ENCODE measurements at regions not wholly inside any gene's neighbourhood (a gene's known extent, or its start where the extent isn't known, plus 50 kb on each side); places are given as distances from the start of the nearest gene placed in this dataset.
"Not testable (repeated sequence)": the region's sequence is repeated elsewhere in the genome, so short reads cannot be mapped to it uniquely, and the experiment has no call there.

DNA sequence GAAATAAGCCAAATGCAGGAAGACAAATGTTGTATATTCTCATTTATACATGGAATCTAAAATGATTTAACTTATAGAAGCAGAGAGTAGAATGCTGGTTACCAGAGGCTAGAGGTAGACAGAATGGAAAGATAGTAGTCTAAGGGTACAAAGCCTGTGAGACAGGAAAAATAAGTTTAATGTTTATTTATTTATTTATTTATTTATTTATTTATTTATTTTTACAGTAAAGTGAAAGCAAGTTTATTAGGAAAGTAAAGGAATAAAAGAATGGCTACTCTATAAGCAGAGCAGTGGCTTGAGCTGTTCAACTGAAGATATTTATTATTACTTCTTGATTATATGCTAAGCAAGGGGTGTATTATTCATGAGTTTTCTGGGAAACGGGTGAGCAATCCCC lies 203.2 kb downstream of the LAS1L start:
- intact Hi-C loops (cut with micrococcal nuclease) = no loop called here

DNA sequence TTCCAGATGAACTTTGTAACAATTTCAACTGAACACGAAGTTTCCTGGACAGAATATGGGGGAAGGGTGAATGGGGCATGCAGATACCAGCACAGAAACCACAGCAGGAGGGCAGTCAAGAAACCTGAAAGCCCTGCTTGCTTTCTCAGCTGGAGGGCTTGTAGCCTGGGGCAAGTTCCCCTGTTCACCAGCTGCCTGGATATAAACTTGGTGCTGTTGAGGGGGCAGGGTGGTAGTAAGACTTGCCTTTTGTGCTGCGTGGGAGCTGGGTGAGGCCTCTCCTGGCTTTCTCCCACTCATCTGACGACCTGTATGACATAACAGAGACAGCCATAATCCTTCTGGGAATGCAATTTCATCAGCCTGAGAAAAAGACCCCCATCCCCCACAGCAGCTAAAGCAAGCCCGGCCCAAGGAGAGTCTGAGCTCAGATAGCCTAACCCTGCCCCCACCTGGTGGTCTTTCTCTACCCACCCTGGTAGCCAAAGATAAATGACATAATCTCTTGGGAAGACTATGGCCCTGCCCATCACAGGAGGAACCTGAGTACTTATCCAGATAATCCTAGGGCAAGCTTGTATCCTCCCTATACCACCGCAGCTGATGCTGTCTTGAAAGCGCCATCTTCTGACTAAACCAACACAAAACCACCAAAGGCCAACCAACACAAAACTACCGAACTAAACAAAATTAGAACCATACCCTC lies 234.3 kb downstream of the LAS1L start:
- intact Hi-C loops (cut with micrococcal nuclease) = no loop called here

DNA sequence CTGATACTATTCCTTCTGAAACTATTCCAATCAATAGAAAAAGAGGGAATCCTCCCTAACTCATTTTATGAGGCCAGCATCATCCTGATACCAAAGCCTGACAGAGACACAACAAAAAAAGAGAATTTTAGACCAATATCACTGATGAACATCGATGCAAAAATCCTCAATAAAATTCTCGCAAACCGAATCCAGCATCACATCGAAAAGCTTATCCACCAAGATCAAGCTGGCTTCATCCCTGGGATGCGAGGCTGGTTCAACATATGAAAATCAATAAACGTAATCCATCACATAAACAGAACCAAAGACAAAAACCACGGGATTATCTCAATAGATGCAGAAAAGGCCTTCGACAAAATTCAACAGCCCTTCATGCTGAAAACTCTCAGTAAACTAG lies 251.7 kb downstream of the LAS1L start:
- intact Hi-C loops (cut with micrococcal nuclease) = not testable (repeated sequence)

DNA sequence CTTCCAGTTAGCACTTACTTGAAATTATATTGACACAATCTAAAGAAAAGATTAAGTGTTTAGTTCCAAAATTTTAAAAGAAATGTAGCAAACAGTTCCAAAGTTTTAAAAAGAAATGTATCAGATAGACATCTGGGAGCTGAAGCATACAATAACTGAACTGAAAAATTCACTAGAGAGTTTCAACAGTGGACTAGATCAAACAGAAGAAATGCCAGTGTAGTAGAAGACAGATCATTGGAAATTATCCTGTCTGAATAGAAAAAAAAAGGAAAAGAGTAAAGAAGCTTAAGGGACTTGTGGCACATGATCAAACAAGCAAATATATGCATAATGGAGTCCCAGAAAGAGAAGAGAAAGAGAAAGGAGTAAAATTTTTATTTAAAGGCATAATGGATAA lies 261.4 kb downstream of the LAS1L start:
- intact Hi-C loops (cut with micrococcal nuclease) = no loop called here

DNA sequence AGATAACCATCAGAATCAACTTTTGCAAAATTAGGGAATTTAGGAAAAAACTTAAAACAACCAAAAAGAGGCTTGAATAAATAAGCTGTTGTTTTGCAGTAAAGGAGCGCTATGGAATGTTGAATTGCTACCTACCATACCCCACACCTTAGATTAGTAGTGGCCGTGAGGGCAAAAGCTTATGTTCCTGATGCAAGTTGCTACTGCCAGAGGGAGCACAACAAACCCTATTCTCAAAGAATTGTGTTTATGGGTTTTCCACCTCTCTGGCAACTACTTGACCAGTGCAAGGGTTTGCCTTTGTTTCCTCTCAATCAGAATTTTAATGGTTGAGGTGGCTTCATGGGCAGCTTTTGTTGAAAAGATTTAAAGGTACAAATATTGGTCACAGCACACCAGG lies 268.1 kb downstream of the LAS1L start:
- intact Hi-C loops (cut with micrococcal nuclease) = no loop called here

DNA sequence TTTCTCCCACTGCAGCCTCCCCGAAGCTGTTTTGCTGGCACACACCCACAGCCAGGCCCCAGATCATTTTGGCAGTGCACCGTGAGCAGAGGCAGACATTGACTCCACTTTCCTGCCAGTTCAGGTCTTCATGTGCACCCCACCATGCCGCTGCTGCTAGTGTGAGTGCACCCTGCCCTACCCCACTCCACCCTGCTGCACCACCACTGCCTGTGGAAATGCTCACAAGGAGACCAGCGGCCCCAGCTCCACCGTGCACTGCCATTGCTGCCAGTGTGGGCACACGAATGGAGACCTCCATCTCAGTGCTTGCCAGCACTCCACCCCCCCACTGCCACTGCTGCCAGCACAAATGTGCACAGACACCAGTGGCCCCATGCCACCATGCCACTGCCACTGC lies 277.6 kb upstream of the ZC4H2 start:
- intact Hi-C loops (cut with micrococcal nuclease) = no loop called here

DNA sequence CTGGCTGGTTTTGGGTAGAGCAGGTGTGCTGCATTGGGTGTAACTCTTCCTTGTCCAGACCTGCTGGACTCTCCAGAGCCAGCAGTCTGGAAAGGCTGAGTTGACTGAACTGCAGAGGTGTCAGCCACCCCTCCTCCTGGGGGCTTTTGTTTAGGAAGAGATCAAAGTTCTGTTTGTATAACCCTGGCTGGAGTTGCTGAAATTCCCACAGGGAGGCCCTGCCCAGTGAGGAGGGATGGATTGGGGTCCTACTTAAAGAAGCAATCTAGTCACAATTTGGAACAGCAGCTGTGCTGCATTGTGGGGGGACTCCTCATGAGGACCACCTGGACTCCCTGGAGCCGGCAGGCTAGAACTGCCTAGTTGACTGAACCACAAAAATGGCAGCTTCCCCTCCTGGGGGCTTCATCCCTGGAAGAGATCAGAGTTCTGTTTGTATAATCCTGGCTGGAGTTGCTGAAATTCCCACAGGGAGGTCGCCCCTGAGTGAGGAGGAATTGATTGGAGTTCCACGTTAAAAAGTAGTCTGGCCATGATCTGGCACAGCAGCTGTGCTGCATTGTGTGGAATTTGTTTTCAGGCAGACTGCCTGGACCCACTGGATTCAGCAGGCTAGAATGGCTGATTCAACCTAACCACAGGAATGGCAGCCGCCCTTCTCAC lies 264.9 kb upstream of the ZC4H2 start:
- intact Hi-C loops (cut with micrococcal nuclease) = no loop called here

DNA sequence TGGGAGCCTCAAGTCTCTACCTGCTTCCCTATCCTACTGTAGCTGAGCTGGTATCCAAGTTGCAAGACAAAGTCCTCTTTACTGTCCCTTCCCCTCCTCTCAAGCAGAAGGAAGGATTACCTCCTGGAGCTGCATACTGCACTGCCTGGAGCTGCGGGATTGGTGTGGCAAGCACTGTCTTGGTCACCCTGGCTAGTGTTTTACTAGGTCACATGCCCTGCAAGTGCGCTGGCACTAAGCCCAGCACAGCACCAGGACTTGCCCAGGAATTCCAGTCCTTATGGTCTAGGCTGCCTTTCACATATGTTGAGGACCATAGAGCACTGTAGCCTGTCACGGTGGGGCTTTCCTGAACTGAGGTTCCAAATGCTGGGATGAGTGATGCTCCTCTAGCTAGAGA lies 227.3 kb upstream of the ZC4H2 start:
- intact Hi-C loops (cut with micrococcal nuclease) = no loop called here

DNA sequence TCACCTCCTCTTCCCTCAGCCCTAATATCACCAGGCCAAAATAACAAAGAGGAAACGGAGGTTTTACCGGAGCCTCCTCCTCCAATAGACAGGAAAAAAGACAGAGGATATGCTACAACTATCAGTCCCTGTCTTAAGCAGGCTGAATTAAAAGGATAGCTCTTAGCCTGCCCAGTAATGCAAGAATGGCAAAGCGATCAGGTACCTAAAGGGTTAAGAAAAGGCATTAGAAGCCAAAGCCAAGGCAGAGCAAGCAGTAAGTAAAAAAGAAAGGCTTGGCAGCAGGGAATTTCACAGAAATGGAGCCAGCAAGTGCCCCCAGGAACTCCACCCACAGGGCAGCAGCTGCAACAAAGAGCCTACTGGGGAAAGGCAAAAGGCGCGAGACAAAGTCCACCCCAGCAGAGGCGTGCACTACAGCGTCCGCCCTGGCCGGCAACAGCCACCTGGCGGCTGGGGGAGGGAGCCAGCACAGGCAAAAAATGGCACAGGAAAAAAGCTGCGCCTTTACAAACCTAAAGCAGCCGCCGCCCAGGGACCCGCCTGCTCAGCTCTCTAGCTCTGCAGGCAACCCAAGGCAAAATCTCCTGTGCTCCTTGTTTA lies 220.6 kb upstream of the ZC4H2 start:
- intact Hi-C loops (cut with micrococcal nuclease) = no loop called here

DNA sequence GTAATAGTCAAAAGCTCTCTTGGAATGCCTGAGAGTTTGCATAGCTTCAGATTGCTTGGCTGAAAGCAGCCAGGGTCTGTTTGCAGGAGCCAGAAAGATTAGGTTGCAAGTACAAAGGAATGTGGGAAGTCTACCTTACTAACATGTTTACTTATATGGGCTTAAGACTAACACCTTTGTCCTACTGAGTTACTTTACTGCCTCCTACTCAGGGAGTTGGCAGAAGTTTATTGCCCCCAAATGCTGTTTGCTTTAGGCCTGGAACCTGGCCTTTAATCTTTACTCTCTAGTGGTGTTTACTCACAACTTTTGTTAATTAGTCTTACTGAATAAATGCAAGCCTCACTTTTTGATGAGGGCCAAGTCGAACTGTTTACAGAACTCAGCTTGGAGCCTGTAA lies 219.4 kb upstream of the ZC4H2 start:
- intact Hi-C loops (cut with micrococcal nuclease) = no loop called here

DNA sequence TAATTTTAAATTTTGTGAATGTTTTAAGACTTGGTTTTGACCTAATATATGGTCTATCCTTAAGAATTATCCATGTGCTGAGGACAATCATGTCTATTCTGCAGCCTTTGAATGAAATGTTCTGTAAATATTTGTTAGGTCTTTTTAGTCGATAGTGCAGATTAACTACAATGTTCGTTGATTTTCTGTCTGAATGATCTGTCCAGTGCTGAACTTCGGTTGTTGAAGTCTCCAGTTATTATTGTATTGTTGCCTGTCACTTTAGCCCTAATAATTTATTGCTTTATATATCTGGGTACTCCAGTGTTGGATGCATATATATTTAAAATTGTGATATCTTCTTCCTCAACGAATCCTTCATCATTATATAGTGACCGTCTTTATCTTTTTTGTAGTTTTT lies 218.3 kb upstream of the ZC4H2 start:
- intact Hi-C loops (cut with micrococcal nuclease) = no loop called here

DNA sequence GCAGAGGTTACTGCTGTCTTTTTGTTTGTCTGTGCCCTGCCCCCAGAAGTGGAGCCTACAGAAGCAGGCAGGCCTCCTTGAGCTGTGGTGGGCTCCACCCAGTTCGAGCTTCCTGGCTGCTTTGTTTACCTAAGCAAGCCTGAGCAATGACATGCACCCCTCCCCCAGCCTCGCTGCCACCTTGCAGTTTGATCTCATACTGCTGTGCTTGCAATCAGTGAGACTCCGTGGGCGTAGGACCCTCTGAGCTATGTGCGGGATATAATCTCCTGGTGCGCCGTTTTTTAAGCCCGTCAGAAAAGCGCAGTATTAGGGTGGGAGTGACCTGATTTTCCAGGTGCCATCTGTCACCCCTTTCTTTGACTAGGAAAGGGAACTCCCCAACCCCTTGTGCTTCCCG lies 187.1 kb upstream of the ZC4H2 start:
- intact Hi-C loops (cut with micrococcal nuclease) = not testable (repeated sequence)

DNA sequence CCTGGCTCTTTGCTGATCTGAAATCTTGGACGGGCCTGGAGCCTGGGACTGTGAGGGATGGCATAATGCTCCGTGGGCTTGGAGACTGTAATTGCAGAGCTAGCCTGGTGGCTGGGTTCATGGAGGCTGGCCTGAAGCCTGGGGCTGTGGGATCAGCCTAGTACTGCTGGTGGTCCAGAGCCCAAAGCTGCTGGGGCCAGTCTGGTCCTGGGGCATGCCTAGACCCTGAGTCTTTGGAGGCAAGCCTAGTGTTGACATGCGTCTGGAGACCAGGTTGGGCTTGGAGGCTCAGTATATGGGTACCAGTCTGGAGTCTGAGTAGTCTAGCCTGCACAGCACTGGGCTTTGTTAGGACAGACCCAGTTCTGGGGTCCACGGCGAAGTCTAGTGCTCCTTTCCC lies 172.0 kb upstream of the ZC4H2 start:
- intact Hi-C loops (cut with micrococcal nuclease) = no loop called here

DNA sequence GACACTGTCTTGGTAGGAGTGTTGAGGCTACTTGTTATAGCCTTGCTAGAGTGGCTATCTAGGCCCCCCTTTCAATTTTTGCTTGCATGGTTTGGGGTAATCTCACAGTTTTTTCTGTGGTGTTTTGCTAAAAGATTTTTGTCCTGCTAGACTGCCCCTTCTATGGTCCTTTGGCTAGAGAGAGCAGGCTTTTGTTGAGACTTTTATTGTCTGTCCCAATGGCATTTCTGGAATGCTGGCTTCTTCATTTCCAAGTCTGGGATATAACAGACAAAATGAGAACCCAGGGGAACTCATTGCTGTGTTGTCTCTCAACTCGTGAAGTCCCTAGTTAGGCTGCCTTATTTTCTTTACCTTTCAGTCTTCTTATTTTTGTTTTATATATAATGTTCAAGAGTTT lies 160.2 kb upstream of the ZC4H2 start:
- intact Hi-C loops (cut with micrococcal nuclease) = no loop called here

DNA sequence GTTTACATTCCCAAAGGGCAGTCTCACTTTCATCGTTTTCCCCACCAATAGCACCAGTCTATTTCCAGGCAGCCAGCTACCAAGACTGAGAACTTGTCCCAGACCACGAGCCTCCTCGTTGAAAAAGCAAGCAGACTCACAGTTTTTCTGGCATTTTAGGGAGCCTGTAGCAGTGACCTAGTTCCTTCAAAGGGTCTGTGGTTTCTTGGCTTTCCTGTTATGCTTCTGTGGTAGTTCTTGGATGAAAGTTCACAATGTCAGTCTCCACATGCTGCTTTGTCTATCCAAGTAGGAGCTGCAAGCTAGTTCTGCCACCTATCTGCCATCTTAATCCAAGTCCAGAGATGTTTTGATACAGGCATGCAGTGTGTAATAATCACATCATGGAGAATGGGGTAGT lies 151.6 kb upstream of the ZC4H2 start:
- intact Hi-C loops (cut with micrococcal nuclease) = no loop called here

DNA sequence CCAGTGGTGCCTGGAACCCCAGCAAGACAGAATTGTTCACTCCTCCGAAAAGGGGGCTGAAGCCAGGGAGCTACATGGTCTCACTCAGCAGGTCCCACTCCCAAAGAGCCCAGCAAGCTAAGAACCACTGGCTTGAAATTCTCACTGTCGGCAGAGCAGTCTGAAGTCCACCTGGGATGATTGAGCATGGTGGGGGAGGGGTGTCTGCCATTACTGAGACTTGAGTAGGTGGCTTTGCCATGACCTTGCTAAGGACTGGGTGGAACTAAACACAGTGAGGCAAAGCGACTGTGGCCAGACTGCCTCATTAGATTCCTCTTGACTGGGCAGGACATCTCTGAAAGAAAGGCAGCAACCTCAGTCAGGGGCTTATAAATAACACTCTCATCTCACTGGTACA lies 122.6 kb upstream of the ZC4H2 start:
- intact Hi-C loops (cut with micrococcal nuclease) = no loop called here

DNA sequence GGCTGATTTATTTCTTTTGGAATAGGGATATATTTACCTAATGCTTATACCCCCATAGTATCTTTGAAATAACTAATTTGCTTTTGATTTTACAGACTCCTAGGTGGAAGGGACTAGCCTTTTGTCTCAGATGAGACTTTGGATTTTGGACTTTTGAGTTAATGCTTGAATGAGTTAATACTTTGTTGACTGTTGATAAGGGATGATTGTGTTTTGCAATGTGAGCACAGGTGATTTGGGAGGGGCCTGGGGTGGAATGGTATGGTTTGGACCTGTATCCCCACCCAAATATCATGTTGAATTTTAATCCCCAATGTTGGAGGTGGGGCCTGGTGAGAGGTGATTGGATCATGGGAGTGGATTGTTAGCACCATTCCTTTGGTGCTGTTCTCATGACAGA lies 117.4 kb upstream of the ZC4H2 start:
- intact Hi-C loops (cut with micrococcal nuclease) = no loop called here

DNA sequence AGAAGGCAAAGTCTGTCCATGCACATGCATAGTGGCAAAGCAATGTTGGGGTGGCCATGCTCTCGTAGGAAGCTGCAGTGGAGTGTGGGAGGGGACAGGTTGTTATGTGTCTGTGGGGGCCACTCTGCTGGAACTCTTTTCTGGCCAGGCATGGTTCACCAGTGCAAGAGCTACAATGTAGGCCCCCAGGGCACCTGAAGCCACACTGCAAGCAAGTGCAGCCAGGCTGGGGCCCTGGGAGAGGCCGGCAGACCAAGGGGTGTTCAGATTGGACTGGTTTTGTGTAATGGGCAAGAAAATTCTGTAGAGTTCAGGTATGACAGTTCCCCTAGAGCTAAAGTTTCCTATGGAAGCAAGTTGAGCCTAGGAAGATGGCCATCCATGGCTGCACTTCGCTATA lies 97.0 kb upstream of the ZC4H2 start:
- intact Hi-C loops (cut with micrococcal nuclease) = no loop called here

DNA sequence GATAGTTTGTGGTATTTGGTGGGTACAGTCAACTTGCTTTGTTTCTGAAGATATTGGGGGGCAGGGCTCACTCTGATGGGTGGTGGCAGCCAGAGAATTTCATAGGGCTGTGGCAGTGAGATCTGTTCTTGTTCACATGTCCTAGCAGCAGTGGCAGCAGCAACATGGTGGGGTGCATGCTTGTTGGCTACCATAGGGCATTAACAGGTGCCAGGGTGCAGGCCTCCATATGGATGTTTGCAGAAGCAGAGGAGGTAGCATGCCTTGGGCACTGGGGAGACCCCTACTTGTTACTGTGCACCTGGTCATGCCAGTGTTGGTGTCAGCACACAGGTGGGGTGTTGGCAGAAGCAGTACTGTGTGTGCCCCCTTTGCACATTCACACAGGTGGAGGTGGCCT lies 96.3 kb upstream of the ZC4H2 start:
- intact Hi-C loops (cut with micrococcal nuclease) = no loop called here

DNA sequence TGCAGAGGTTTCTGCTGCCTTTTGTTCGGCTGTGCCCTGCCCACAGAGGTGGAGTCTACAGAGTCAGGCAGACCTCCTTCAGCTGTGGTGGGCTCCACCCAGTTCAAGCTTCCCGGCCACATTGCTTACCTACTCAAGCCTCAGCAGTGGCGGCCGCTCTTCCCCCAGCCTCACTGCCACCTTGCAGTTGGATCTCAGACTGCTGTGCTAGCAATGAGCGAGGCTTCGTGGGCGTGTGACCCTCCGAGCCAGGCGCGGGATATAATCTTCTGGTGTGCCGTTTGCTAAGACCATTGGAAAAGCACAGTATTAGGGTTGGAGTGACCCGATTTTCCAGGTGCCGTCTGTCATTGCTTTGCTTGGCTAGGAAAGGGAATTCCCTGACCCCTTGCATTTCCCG lies 82.4 kb upstream of the ZC4H2 start:
- intact Hi-C loops (cut with micrococcal nuclease) = not testable (repeated sequence)

DNA sequence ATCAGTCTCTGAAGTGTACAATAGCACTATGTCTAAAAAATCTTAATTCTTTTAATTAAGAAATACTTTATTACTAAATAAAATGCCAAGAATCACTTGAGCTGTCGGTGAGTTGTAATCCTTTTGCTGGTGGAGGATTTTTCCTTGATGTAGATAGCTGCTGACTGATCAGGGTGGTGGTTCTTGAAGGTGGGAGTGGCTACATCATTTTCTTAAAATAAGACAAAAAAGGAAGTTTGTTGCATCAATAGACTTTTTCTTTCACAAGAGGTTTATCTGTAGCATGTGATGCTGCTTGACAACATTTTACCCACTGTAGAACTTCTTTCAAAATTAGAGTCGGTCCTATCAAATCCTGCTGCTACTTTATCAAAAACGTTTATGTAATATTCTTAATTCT lies 68.8 kb upstream of the ZC4H2 start:
- intact Hi-C loops (cut with micrococcal nuclease) = no loop called here

DNA sequence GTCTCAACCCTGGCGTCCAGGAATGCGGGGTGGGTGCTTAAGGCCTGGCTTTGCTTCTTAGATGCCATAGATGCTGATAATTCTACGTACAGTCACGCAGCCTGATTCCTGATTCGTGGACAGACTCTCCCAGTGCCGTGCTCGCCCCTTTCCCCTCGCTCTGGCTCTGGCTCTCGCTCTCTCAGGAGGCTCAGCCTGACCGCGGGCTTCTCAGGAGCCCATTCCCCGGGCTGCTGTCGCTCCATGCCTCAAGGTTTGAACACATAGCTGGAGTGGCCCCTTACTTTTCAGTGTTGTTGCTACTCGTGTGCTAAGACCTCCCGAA lies 59.2 kb upstream of the ZC4H2 start:
- intact Hi-C loops (cut with micrococcal nuclease) = loop anchor here (2.0 to 10.0 kb wide), 4 partner anchors 499 to 1681 kb away; partner anchors contain the start of genes AMER1, LAS1L, MTMR8 and SPIN4
